GM23248 (cell line): ENCODE measurements at regions not wholly inside any gene's neighbourhood (a gene's known extent, or its start where the extent isn't known, plus 50 kb on each side); places are given as distances from the start of the nearest gene placed in this dataset.

ENCODE experiments used
- DNase-seq: peaks from one replicate; pipeline ENCODE4 v3.0.0-alpha.2; 2015
- H2AFZ ChIP-seq: fragments of 200-600 bp; sonication (generic); 2 replicates; pipeline ENCODE4 v1.6.1; 2016; ENCODE audit warnings: antibody characterized with exemption
- H3F3A ChIP-seq: fragments of 200-600 bp; sonication (generic); 2 replicates; pipeline ENCODE4 v1.6.1; 2016; ENCODE audit warnings: mild to moderate bottlenecking, antibody characterized with exemption, mixed run types; ENCODE audit not compliant: insufficient read depth
- H3K27ac ChIP-seq: fragments of 200-600 bp; sonication (generic); 2 replicates; pipeline ENCODE4 v1.5.1; 2016; ENCODE audit warnings: mild to moderate bottlenecking
- H3K27me3 ChIP-seq: fragments of 200-600 bp; sonication (generic); replicated peaks from 2 replicates; pipeline ENCODE4 v1.6.1; 2016; ENCODE audit warnings: mild to moderate bottlenecking; ENCODE audit not compliant: insufficient read depth
- H3K36me3 ChIP-seq: fragments of 200-600 bp; sonication (generic); 2 replicates; pipeline ENCODE4 v1.6.1; 2016; ENCODE audit warnings: low read depth, mild to moderate bottlenecking
- H3K4me1 ChIP-seq: fragments of 200-600 bp; sonication (generic); 2 replicates; pipeline ENCODE4 v1.6.1; 2016; ENCODE audit warnings: mild to moderate bottlenecking; ENCODE audit not compliant: insufficient read depth
- H3K4me2 ChIP-seq: fragments of 200-600 bp; sonication (generic); one replicate; pipeline ENCODE4 v1.6.1; 2016; ENCODE audit warnings: mild to moderate bottlenecking; ENCODE audit not compliant: unreplicated experiment
- H3K4me3 ChIP-seq: fragments of 200-600 bp; sonication (generic); 2 replicates; pipeline ENCODE4 v1.5.1; 2016; ENCODE audit warnings: mild to moderate bottlenecking
- H3K79me2 ChIP-seq: fragments of 200-600 bp; sonication (generic); 2 replicates; pipeline ENCODE4 v1.6.1; 2016; ENCODE audit warnings: mild to moderate bottlenecking; ENCODE audit not compliant: insufficient read depth
- H3K9ac ChIP-seq: fragments of 200-600 bp; sonication (generic); 2 replicates; pipeline ENCODE4 v1.6.1; 2016; ENCODE audit warnings: mild to moderate bottlenecking
- H3K9me2 ChIP-seq: fragments of 200-600 bp; sonication (generic); 2 replicates; pipeline ENCODE4 v1.6.1; 2016; ENCODE audit warnings: mixed run types, mild to moderate bottlenecking, moderate library complexity; ENCODE audit not compliant: insufficient read depth
- H3K9me3 ChIP-seq: fragments of 200-600 bp; sonication (generic); one replicate; pipeline ENCODE4 v1.6.1; 2017; ENCODE audit warnings: low read depth
- H4K20me1 ChIP-seq: fragments of 200-600 bp; sonication (generic); 2 replicates; pipeline ENCODE4 v1.6.0; 2016; ENCODE audit not compliant: insufficient read depth
- EZH2 ChIP-seq: fragments of 200-600 bp; sonication (generic); IDR thresholded peaks from 2 replicates; pipeline ENCODE4 v1.6.1; 2018; ENCODE audit warnings: antibody characterized with exemption, mild to moderate bottlenecking; ENCODE audit not compliant: insufficient read depth, poor library complexity, severe bottlenecking
- EZH2phosphoT487 ChIP-seq: fragments of 200-600 bp; sonication (generic); IDR thresholded peaks from 2 replicates; pipeline ENCODE4 v1.6.1; 2018; ENCODE audit warnings: antibody characterized with exemption, moderate library complexity, mild to moderate bottlenecking, low read depth; ENCODE audit not compliant: insufficient read depth
- WGBS, 2 experiments: methylation state at CpG; one replicate each; pipeline ENCODE4 v1.1.6; 2015 to 2017; ENCODE audit warnings: low lambda C conversion rate in 2 of 2, low coverage in 1 of 2; ENCODE audit errors: missing lambda C conversion rate in 2 of 2; 5-methylcytosine and 5-hydroxymethylcytosine counted together
- in situ Hi-C: fragments of 300-500 bp; cut with MboI; formaldehyde crosslinking; loops from 2 replicates; pipeline ENCODE4 v1.15.0; 2020

- no peaks in the 10 kb centered on the region for H3F3A ChIP-seq
- in situ Hi-C loops: no loop called here
- DNase-seq: no peak
- H3K9ac ChIP-seq: no peak overlapping the region
- no peak overlapping the region for H3K27ac ChIP-seq
- H3K4me2 ChIP-seq: no peak overlapping the region
- H3K4me3 ChIP-seq: no peak overlapping the region
- 51 to 55% methylated on average over 38 to 41 of the region's 41 CpGs for WGBS, 2 experiments
- no peaks in the 10 kb centered on the region for H4K20me1 ChIP-seq
- TF ChIP-seq EZH2phosphoT487 (no peak), EZH2 (no peak)
- H3K4me1 ChIP-seq: no peaks in the 10 kb centered on the region
- no peaks in the 10 kb centered on the region for H3K79me2 ChIP-seq
- no peaks in the 10 kb centered on the region for H3K36me3 ChIP-seq
- no peaks in the 10 kb centered on the region for H3K27me3 ChIP-seq
- no peaks in the 10 kb centered on the region for H3K9me2 ChIP-seq
- H3K9me3 ChIP-seq: no peaks in the 10 kb centered on the region
- no peak overlapping the region for H2AFZ ChIP-seq
Observed at GRCh38 chr12:34208331-34209258, 186.3 kb downstream of the ALG10 start.

GRCh38 chr12:34209259-34209835 lies 187.1 kb downstream of the ALG10 start:
- in situ Hi-C loops: no loop called here
- no peaks in the 10 kb centered on the region for H3K27me3 ChIP-seq
- no peaks in the 10 kb centered on the region for H3K9me3 ChIP-seq
- no peaks in the 10 kb centered on the region for H3K4me1 ChIP-seq
- 44 to 46% methylated on average over 22 of the region's 22 CpGs for WGBS, 2 experiments
- H2AFZ ChIP-seq: no peak overlapping the region
- no peaks in the 10 kb centered on the region for H3K9me2 ChIP-seq
- H3K4me2 ChIP-seq: no peak overlapping the region
- no peak overlapping the region for H3K4me3 ChIP-seq
- H3F3A ChIP-seq: no peaks in the 10 kb centered on the region
- no peak overlapping the region for H3K27ac ChIP-seq
- no peaks in the 10 kb centered on the region for H3K36me3 ChIP-seq
- no peak for DNase-seq
- no peaks in the 10 kb centered on the region for H4K20me1 ChIP-seq
- TF ChIP-seq EZH2: no peak
- TF ChIP-seq EZH2phosphoT487: no peak
- no peak overlapping the region for H3K9ac ChIP-seq
- no peaks in the 10 kb centered on the region for H3K79me2 ChIP-seq

GRCh38 chr12:34210183-34210582 lies 187.9 kb downstream of the ALG10 start:
- no peaks in the 10 kb centered on the region for H3K9me3 ChIP-seq
- WGBS, 2 experiments: 41 to 49% methylated on average over 14 of the region's 14 CpGs
- no peak overlapping the region for H3K4me2 ChIP-seq
- H4K20me1 ChIP-seq: no peaks in the 10 kb centered on the region
- H3K79me2 ChIP-seq: no peaks in the 10 kb centered on the region
- no peak overlapping the region for H3K27ac ChIP-seq
- no peak overlapping the region for H3K4me3 ChIP-seq
- no peak for TF ChIP-seq EZH2
- no peak for TF ChIP-seq EZH2phosphoT487
- no peak overlapping the region for H2AFZ ChIP-seq
- H3K4me1 ChIP-seq: no peaks in the 10 kb centered on the region
- H3K36me3 ChIP-seq: no peaks in the 10 kb centered on the region
- in situ Hi-C loops: no loop called here
- H3F3A ChIP-seq: no peaks in the 10 kb centered on the region
- no peak for DNase-seq
- no peaks in the 10 kb centered on the region for H3K9me2 ChIP-seq
- no peak overlapping the region for H3K9ac ChIP-seq
- no peaks in the 10 kb centered on the region for H3K27me3 ChIP-seq

- no peak for DNase-seq
- H3K4me3 ChIP-seq: no peak overlapping the region
- H2AFZ ChIP-seq: no peak overlapping the region
- H3K79me2 ChIP-seq: no peaks in the 10 kb centered on the region
- no peak overlapping the region for H3K9ac ChIP-seq
- H3F3A ChIP-seq: no peaks in the 10 kb centered on the region
- no peaks in the 10 kb centered on the region for H3K9me2 ChIP-seq
- no peaks in the 10 kb centered on the region for H4K20me1 ChIP-seq
- no peaks in the 10 kb centered on the region for H3K4me1 ChIP-seq
- H3K9me3 ChIP-seq: no peaks in the 10 kb centered on the region
- TF ChIP-seq EZH2phosphoT487 (no peak), EZH2 (no peak)
- in situ Hi-C loops: no loop called here
- no peak overlapping the region for H3K27ac ChIP-seq
- 65% methylated on average over 32 to 35 of the region's 35 CpGs for whole genome bisulfite sequencing, 2 experiments
- no peaks in the 10 kb centered on the region for H3K27me3 ChIP-seq
- H3K4me2 ChIP-seq: no peak overlapping the region
- no peaks in the 10 kb centered on the region for H3K36me3 ChIP-seq
Observed at GRCh38 chr12:34210689-34211530, 188.6 kb downstream of the ALG10 start.
